DMS79 (cell line): ENCODE measurements at regions not wholly inside any gene's neighbourhood (a gene's known extent, or its start where the extent isn't known, plus 50 kb on each side); places are given as distances from the start of the nearest gene placed in this dataset.

Experiments used
- DNase-seq: peaks from one replicate; lab custom pipeline; 2025; lab: John Stamatoyannopoulos, UW

DNA sequence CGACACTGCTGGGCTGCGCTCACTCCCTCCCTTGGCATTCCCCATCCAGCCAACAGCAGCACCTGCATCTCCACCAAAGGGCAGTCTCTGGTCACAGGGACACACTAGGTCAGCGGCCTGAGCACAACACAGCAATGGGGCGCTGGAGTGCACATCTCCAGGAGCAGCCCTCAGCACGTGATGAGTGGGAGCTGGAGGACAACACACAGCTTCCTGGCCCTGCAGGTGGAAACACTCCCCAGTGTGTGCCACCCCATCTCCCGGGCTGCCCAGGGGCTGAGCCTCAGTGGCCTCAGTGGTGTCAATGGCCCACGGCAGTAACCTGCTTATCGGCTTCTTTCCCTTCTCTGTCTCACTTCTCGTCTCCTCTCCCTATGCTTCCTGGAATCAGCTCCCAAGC is 96.8 kb upstream of the VSTM2B start:
- no peak for DNase-seq

DNA sequence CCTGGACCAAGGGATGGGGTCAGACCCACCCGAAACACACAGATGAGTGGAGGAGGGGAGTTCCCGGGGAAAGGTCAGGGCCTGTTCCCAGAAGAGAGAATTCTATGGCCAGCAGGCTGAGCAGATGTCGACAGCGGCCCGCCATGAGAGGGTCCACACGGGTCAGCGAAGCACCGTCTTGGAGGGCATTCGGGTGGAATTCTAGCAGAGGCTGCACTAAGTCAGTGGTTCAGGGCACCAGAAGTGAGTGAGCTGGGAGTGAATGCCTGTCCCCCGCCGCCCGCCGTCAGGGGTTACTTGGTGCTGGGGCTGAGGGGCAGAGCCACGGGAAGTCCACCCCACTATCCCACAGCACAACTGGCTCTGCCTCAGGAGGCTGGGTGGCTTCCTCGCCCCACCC is 96.2 kb upstream of the VSTM2B start:
- DNase-seq = no peak

DNA sequence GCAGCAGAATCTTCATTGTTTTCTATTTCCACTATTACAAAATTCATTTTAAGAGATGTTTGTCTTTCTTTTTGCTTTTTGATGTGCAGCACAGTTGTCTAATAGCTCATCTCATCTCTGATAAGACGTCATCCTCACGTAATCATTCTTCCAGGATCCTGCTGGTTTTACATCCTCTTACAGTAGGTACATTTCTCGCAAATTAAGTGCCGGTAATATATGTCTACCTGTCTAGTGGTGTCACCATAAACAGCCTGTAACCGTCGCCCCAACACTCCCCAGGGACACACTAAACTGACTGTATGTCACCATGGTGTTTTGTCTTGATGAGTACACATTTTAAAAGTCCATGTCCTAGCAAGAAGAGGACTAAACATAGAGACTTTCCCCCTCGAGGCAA is 94.5 kb upstream of the VSTM2B start:
- no peak for DNase-seq

DNA sequence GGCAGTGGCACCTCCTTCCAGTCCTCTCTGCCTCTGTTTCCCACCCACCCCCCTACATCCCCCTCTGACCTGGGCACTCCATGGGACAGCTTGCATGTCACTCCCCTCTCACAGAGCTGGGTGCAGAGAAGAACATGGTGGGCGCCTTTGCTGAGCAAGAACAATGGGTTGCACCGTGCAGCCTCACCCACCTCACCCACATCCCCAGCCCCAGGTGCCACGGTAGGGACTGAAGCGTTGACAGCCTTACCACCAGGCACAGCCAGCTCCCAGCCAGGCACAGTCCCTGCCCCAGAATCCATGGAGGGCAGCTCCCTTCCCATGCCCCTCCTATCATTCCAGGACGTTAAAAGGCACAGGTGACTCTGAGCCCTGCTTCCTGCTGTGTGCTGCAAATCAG is 93.1 kb upstream of the VSTM2B start:
- no peak for DNase-seq

DNA sequence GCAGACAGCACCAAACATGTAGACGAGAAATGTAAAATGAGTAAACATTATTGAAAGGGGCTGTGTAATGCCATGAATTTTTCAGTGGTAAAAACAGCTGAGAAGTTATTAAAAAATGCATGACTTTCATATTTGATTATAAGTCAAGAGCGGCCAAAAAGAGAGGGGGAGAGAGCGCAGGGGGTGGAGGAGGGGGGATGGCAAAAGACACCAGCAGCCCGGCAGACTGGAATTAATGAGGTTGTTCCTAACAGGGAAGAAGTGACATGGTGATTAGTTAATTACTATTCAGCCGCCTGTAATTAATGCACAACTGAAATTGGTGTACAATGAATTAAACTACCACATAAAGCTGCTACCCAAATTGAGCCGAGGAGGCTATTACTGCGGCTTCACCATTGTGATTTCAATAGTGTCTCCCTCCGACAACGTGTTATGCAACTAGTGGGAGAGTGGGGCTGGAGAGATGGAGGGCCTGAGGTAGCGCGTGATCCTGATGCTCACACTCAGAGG is 89.1 kb upstream of the VSTM2B start:
- DNase-seq = no peak

DNA sequence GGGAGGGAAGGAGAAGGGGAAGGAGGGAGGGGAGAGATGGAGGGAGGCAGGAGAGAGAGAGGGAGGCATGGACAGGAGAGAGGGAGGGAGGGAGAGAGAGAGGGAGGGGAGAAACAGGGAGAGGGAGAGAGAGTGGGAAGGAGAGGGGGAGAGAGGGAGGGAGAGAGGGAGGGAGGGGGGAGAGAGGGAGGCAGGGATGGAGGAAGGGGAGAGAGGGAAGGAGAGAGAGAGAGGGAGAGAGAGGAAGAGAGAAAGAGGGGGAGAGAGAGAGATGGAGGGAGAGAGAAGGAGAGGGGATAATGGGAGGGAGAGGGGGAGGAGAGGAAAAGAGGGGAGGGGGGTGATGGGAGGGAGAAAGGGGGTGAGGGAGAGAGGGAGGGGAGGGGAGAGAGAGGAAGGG is 86.8 kb upstream of the VSTM2B start:
- no peak for DNase-seq

DNA sequence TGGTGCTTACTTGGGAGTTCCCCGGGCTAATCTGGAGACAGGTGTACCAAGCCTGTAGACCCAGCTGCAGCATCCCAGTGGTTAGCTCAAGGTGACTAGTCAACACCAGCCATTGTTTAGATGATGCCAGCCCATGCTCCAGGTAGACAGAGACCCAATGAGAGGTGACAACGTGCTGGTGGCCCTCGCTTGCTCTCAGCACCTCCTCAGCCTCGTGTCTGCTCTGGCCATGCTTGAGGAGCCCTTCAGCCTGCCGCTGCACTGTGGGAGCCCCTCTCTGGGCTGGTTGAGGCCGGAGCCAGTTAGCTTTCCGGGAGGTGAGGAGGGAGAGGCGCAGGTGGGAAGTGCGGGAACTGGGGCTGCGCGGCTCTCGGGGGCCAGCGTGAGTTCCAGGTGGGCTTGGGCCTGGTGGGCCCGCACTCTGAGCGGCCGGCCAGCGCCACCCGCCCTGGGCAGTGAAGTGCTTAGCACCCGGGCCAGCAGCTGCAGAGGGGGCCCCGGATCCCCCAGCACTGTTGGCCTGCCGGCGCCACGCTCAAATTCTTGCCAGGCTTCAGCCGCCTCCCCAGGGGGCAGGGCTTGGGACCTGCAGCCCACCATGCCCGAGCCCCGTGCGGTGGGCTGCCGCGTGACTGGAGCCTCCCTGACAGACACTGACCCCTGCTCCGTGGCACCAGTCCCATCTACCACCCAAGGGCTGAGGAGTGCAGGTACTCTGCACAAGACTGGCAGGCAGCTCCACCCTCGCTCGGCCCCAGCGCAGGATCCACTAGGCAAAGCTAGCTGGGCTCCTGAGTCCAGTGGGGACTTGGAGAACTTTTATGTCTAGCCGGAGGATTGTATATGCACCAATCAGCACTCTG is 85.9 kb upstream of the VSTM2B start:
- DNase-seq = no peak

DNA sequence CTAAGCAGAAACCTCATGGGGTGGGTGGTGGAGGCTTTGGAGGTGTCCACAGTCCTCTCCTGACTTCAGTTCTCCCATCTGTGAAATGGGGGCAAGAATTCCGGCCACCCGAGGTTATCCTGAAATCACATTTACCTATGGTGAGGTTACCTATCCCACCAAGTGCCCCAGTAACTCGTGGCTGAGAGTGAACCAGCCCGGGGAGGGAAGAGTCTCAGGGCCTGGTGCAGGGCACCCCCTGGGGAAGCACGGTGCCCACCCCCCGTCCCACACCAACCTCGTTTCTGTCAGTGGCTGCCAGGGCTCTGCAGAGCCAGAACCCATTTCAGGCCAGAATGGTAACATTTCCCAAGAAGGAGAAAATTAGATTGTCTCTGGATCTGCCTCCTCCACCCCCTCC is 83.7 kb upstream of the VSTM2B start:
- no peak for DNase-seq

DNA sequence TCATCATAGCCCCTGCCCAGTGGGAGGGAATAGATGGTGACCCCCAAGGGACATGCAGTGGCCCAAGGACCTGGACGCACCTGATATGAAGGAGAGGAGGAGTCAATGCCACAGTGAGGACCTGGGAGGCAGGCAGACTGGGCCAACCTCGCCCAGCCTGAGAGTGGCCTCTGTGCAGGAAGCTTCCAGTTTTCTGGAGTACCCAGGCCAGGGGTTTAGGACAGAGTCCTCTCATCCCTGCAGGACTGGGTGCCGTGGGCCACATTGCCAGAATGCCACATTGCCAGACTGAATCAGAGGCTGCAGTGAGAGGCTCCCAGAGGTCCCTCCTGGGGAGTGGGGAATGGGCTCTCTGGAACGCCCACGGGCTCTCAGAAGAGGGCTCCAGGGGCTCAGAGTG is 82.9 kb upstream of the VSTM2B start:
- DNase-seq = no peak

DNA sequence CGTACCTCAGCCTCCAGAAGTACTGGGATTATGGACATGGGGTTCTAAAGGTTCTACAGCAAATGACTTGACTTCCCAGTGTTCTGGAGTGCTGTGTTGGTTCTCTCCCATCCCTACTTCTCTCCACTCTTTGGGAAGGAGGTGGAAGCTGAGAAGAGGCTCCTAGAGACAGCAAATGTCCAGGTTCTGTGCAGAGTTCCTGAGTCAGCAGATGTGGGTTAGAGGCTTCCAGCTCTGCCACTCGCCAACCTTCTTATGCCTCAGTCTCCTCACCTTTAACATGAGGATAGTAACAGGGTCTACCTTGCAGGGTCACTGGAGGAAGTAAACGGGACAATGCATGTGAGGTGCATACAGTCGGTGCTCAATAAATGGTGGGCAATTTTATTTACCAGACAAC is 80.5 kb upstream of the VSTM2B start:
- no peak for DNase-seq

DNA sequence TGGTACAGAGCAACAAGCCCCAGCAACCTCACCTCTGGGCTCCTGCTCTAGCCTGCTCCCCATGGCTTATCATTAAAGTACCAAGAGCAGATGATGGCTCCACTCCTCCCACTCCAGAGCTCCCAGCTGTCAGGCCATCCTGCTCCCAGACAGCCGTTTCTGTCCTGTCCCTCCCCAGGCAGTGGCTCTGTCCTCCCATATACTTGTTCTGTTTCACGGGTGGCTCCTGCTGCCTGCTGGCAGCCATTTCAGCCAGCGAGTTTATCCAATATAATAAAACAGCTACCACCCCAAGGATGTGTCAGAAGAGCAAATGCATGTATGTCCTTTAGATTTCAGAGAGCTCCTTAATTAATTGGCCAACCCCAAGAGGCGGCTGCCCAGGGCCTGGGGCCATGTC is 79.4 kb upstream of the VSTM2B start:
- no peak for DNase-seq

DNA sequence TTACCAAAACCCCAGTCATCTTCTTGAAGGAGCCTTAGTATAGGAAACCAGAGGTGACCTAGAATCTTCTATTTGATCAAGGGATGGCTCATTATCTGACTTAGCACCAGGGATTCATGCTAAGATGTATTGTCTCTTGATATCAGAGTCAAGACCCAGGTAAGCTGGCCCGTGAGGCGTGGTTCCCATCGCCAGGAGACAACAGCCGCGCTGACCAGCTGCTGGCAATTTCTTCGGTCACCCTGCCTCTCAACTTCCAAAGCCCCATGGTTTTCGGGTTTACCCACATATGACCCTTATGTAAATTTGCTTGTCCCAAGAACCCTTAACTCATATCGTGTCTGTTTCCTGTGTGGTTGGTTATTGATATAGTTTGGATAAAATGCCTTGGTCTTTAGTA is 77.7 kb upstream of the VSTM2B start:
- DNase-seq = no peak

DNA sequence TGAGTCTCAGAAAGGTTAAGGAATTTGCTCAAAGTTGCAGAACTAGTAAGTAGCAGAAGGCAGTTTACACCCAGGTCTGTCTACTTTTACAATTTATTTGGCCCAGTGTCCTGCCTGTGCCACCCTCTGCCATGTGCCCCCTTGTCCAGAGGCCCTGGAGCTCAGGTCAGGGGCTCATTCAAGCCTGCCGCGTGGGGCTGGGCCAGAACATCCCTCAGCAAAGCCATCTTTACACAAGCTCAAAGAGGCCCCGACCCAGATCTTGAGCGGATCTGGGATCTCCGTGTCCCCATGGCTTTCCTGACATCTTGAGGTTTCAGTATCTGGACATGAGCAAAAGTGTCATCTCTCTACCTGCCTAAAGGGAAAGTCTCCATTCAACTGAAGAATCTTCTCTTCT is 76.4 kb upstream of the VSTM2B start:
- no peak for DNase-seq

DNA sequence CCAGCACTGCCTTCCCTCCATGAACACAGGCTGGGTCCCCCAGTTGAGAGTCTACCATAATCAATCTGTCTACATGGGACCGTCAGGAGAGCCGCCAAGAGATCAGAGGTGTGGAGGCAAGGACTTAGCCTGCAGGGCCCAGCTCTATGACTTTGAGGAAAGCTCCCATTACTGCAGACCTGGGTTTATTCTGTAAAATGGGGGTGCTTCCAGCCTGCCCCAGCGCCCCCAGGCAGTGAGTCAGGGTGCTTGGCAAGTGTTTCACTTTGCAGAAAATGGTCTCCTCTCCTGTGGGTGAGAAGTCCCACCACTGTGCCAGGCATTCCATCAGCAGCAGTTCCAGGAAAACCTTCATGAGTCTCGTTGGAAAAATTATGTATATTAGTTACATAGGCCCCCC is 75.5 kb upstream of the VSTM2B start:
- no peak for DNase-seq

DNA sequence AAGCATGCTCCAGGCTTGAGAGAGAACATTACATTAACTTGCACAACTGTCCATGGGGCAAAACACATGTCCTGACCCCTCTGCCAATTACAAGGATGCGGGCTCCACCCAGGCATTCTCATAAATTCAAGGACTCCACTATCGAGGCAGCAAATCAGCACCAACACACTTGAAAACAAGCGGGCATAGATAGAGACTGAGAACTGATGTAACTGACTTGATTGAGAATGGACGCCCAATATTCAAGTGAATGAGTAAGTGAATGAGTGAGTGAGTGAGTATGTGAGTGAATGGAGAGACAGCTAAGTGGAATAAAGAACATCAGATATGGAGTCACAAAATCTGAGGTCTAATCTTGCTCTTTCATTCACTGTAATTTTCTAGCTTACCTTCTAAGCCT is 75.0 kb upstream of the VSTM2B start:
- no peak for DNase-seq

DNA sequence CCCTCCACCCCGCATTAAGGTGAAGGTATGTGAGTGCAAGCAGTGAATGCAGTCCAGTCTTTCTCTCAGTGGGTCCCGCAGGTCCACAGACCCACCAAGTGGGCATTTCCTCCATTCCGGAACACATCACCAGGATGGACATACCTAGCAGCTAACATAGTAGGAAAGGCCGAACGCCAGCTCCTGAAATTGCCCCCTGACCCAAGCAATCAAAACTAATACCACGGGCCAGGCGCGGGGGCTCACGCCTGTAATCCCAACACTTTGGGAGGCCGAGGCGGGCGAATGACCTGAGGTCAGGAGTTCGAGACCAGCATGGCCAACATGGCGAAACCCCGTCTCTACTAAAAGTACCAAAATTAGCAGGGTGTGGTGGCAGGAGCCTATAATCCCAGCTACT is 71.7 kb upstream of the VSTM2B start:
- no peak for DNase-seq

DNA sequence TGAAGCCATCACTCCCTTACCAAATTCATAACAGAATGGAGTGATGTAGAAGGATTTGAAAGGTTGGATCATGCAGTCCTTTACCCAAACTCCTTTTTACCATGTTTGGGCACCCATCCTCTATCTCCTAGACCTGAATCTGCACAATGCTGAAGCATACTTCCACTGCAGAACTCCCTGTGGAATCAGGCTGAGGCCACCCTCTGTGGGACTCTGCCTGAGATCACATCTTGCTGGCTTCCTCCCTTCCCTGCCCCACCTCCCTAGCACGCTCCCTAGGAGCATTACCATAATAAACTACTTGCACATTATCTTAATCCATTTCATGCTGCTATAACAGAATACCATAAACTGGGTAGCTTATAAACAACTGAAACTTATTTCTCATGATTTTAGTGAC is 68.4 kb upstream of the VSTM2B start:
- no peak for DNase-seq

DNA sequence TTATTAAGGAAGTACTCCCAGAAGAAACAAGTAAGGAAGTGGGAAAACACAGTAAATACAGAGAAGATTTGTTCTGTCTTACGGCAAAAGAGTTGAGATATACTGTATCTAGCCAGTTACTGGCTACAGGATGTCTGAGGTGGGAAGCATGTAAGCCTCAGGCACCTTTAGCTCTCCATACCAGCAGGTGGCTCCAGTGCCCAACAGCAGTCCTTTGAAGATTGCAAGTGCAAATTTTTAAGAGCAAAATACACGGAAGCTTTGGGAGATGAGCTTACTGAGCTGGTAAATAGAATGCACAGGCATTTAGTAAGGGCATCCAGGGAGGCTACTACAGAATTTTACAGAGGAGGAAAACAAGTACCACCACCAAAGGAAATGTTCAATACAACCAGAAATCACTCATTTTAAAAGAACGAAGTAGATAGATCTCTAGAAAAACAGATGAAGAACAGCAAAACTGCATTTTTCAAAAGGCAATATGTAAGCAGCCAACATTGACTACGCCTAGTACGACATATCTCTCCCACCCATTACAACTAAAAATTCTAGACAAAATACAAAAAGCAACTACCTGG is 57.9 kb upstream of the VSTM2B start:
- no peak for DNase-seq

DNA sequence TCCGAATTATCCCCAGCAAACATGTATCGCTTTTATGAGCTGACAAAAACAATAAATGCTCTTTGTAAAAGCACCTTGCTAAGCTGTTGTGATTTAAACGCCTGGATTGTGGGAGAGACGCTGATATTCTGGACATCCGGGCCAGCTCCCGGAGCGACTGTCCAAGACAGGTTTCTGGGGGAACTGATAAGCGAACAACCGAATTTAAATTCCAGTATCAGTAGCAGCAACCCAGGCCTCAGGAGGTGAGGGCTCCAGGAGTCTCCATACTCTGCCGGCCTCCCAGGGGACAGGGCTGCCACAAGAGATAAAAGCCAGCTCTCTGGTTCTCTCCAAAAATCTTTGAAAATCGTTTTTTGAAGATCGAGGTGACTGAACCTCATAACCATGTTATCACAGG is 50.3 kb upstream of the VSTM2B start:
- no peak for DNase-seq
